NCI-H1092 (cell line): ENCODE measurements at regions not wholly inside any gene's neighbourhood (a gene's known extent, or its start where the extent isn't known, plus 50 kb on each side); places are given as distances from the start of the nearest gene placed in this dataset.
"Not testable (repeated sequence)": the region's sequence is repeated elsewhere in the genome, so short reads cannot be mapped to it uniquely, and the experiment has no call there.

Source experiments
- DNase-seq: peaks from one replicate; lab custom pipeline; 2025; lab: John Stamatoyannopoulos, UW

- no peak for DNase-seq
These were observed 204.7 kb downstream of the SPRY1 start for GRCh38 chr4:123600987-123601904.

DNA sequence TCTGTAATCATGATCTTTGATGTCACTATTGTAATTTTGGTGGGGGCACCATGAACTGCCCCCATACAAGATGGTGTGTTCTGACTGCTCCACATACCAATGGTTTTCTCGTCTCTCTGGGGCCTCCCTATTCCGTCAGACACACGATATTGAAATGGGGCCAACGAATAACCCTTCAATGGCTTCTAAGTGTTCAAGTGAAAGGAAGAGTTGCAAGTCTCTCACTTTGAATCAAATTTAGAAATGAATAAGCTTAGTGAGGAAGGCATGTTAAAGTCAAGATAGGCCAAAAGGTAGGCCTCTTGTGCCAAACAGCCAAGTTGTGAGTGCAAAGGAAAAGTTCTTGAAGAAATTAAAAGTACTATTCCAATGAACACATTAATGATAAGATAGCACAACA is 205.4 kb downstream of the SPRY1 start:
- no peak for DNase-seq

DNA sequence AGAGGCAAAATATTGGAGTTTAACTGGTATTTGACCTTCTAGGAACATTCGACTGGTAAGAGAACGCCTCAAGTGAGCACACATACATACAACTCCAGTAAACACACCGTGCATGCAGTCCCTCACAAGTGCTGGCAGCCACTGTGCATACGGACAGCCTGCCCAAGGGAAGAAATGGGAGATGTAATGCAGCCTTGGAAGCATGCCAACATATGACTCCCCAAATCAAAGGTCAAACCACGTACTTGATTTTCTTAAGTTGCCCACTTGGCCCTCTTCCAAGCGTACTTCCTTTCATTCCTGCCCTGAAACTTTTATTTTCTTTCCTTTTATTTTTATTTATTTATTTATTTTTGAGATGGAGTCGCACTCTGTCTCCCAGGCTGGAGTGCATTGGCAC is 206.6 kb downstream of the SPRY1 start:
- no peak for DNase-seq

GRCh38 chr4:123605797-123606196 is 209.2 kb downstream of the SPRY1 start:
- DNase-seq, result not testable (repeated sequence)

- no peak for DNase-seq
These were observed 209.7 kb downstream of the SPRY1 start for GRCh38 chr4:123606336-123606735.

GRCh38 chr4:123606946-123607542 is 210.4 kb downstream of the SPRY1 start:
- no peak for DNase-seq

GRCh38 chr4:123609829-123610228 is 213.2 kb downstream of the SPRY1 start:
- DNase-seq, result no peak

DNA sequence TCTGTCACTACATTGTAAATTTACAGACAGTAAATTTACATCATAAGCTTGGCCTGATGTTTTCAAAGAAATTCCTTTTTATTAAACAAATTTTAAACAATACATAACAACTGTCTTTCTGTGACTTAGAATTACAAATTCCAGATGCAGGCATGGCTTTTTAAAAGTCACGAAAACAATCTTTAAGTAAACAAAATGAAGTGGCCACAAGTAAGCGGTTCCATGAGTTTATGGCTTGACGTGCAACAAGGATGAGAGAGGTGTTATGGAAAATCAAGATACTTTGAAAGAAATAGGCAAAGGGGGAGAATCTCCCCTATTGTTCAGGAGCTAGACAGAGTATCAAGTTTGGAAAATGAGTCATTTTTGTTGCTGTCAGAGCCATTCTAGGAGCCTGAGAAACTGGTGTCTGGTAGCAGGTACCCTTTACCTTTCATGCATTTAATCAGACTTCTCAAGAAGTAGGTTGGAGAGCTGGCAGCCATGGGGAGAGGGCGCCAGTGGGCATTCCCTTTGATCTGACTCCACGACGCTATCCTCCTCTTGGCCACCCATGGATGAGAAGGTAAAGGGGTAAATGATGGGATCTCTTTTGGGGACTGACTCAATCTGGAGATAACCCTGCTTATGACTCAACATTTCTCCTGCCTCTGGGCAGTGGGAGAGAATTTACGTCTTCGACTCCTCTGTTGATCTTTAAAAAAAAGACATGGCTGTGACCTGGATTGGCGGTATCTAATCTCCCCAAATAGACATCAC is 217.2 kb downstream of the SPRY1 start:
- no peak for DNase-seq

GRCh38 chr4:123615901-123616300 is 219.3 kb downstream of the SPRY1 start:
- no peak for DNase-seq

DNA sequence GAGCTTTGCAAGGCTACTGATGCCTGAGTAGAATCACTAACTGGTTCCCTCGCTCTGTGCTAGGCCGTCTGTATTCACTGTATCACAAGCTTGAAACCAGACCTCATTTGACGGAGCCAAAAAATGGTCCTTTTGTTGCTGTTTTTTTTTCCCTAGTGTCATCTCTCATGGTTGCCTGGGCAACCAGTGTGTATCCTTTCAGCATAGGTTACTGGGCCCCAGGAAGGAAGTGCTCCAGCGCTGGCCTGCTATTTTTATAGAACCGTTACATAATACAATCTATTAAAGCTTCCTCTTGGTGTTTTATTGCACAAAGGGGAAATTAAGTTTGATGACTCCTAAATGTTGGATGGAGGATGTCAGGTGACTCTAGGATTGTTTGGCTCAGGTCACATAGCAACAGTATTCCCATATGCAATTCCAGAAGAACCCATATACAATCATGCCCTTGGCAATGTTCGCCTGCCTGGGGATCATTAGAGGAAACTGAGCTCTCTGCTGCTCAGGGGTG is 220.4 kb downstream of the SPRY1 start:
- peak; percentile 93 for DNase-seq

DNA sequence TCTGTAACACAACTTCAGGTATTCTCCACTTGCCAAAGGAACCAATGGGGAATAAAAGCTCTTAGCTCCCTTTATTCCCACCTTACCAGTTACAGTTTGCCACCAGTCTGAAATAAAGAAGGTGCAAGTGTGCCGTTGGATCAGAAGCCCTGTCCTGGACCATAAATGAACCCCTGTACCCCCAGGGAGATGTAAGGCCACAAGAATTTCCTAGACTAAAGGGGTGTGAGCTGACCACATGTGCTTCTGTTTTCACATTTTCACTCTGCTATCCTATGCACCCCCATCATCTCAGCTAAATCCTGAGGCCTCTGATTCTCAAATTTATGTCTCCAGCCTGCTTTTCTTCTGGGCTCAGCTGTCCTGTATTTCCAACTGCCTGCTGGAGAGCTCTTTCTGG is 221.2 kb downstream of the SPRY1 start:
- DNase-seq, result no peak

- DNase-seq, result no peak
These were observed 222.0 kb downstream of the SPRY1 start for GRCh38 chr4:123618606-123619005.

DNA sequence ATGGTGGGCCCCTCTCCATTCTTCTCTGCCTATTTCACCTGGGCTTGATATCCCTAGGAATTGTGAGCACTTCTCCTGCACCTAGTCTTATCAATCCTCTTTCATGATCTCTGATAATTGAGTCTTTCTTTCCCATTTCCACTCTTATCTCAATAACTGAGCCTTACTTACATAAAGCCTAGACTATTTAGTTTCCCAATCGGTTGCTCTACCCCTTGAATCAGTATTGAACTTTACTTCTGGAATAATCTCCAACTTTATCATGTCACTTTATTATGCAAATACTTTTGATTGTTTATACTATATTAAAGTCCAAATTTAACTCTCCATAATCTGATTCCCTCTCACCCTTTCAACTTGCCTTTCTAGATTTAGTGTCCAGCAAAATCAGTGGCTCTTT is 222.7 kb downstream of the SPRY1 start:
- no peak for DNase-seq

GRCh38 chr4:123619895-123620294 is 223.3 kb downstream of the SPRY1 start:
- DNase-seq, result no peak

DNA sequence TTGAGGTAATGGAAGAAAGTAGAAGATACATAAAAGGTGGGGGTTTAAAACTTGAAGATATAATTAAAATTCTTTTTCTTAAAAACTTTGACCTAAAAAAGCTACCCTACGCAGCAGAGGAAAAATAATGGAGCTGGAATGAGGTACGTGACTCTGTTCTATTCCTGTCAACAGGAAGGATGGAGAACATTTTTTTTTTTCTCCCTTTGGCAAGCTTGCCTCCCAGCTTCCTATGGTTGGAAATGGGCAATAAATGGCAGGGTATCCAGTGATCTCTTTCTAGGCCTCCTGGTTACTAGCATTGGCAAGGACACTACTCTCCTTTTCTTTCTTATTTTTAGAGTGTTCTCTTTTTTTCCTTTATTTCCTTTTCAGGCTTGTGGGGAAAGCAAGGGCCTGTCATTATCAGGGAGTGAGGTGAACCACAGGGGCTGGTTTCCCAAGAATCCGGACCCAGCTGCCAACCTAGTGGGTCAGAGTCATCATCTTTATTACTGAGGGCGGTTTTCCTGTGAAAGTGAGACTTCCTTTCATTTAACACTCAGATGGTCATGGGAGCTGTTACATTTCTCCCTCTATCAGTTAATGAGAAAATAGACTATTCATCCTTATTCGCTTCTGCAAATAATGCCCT is 224.6 kb downstream of the SPRY1 start:
- no peak for DNase-seq

GRCh38 chr4:123622572-123622971 is 226.0 kb downstream of the SPRY1 start:
- no peak for DNase-seq

GRCh38 chr4:123623611-123624010 is 227.0 kb downstream of the SPRY1 start:
- DNase-seq, result no peak

GRCh38 chr4:123624959-123625358 is 228.4 kb downstream of the SPRY1 start:
- no peak for DNase-seq

GRCh38 chr4:123628288-123628687 is 231.7 kb downstream of the SPRY1 start:
- no peak for DNase-seq

GRCh38 chr4:123631786-123632692 is 235.4 kb downstream of the SPRY1 start:
- DNase-seq, result no peak

- no peak for DNase-seq
These were observed 236.1 kb downstream of the SPRY1 start for GRCh38 chr4:123632693-123633030.
